GM12873 (cell line): ENCODE measurements at regions not wholly inside any gene's neighbourhood (a gene's known extent, or its start where the extent isn't known, plus 50 kb on each side); places are given as distances from the start of the nearest gene placed in this dataset.

ENCODE experiments used
- CTCF ChIP-seq: IDR thresholded peaks from 2 replicates; pipeline ENCODE4 v1.5.1; 2012; ENCODE audit warnings: low read depth, mild to moderate bottlenecking, moderate library complexity, low read length, control low read depth; ENCODE audit not compliant: insufficient read depth; ENCODE audit errors: missing control alignments

- TF ChIP-seq CTCF = no peak
Observed at GRCh38 chr16:6571044-6571443, 761.6 kb upstream of the RBFOX1 start.

- no peak for TF ChIP-seq CTCF
Observed at GRCh38 chr16:6570530-6570929, 762.1 kb upstream of the RBFOX1 start.

- no peak for TF ChIP-seq CTCF
Observed at GRCh38 chr16:6562986-6563385, 769.7 kb upstream of the RBFOX1 start.

GRCh38 chr16:6560306-6561100 is 772.1 kb upstream of the RBFOX1 start:
- TF ChIP-seq CTCF = no peak

GRCh38 chr16:6558661-6559060 is 774.0 kb upstream of the RBFOX1 start:
- TF ChIP-seq CTCF = no peak

GRCh38 chr16:6558126-6558525 is 774.5 kb upstream of the RBFOX1 start:
- TF ChIP-seq CTCF = no peak

GRCh38 chr16:6557353-6558023 is 775.2 kb upstream of the RBFOX1 start:
- TF ChIP-seq CTCF = no peak
